ENCODE measurements at regions not wholly inside any gene's neighbourhood (a gene's known extent, or its start where the extent isn't known, plus 50 kb on each side); places are given as distances from the start of the nearest gene placed in this dataset.
"Not testable (repeated sequence)": the region's sequence is repeated elsewhere in the genome, so short reads cannot be mapped to it uniquely, and the experiment has no call there.

DNA sequence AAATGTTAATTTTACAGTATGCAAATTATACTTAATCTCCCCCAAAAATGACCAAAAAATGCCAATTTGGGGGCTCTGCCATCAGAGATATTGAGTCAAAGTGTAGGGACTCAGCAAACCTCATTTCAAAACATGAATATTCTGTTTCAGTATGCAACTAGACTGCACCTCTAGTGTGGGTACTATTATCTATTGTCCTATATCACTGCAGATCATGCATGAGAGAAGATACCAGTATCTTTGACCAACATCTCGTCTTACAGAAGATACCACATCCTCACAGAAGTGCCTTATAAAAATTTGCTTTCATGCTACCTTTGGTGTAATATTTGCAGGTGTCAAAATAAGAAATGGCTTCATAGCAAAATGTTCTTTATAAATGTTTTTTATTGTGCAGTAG, 623.8 kb downstream of the TENT5A start:
- no peak for DNase-seq (ENCODE audit: low spot score in 2 of 2)
- WGBS, 2 donors, result 70 to 75% methylated on average over 1 of the region's 1 CpG
- TF ChIP-seq POLR2A (IDR thresholded peaks at IDR 0.05), result no peak
- TF ChIP-seq CTCF (IDR thresholded peaks at IDR 0.05), result no peak
- no peak overlapping the region for H3K4me3 ChIP-seq (ENCODE audit: low read depth, poor library complexity, severe bottlenecking)
- intact Hi-C loops (cut with DNase I; ENCODE audit: low total_unique reads), result no loop called here

GRCh38 chr6:81126150-81126549, 626.3 kb downstream of the TENT5A start:
- 25 to 48% methylated on average over 2 of the region's 2 CpGs for WGBS, 2 donors
- no peak for DNase-seq (ENCODE audit: low spot score in 2 of 2)
- TF ChIP-seq POLR2A (IDR thresholded peaks at IDR 0.05), result no peak
- TF ChIP-seq CTCF (IDR thresholded peaks at IDR 0.05), result no peak
- H3K4me3 ChIP-seq (ENCODE audit: low read depth, poor library complexity, severe bottlenecking), result no peak overlapping the region
- intact Hi-C loops (cut with DNase I; ENCODE audit: low total_unique reads), result no loop called here

DNA sequence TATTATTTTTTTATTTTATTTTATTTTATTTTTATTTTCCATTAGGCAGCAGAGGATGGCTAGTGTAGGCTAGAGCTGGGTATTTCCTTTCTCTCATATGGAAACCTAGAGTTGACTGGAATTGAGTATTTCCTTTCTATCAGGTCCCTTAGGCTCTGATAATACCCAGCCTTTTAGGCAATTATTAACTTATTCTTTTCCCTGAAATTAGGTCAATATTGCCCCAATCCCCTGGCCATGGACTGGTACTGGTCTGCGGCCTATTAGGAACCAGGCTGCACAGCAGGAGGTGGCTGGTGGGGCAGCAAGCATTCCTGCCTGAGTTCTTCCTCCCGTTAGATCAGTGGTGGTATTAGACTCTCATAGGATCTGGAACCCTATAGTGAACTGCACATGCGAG, 632.2 kb downstream of the TENT5A start:
- intact Hi-C loops (cut with DNase I; ENCODE audit: low total_unique reads), result no loop called here
- 83 to 93% methylated on average over 1 to 3 of the region's 3 CpGs for WGBS, 2 donors
- no peak for DNase-seq (ENCODE audit: low spot score in 2 of 2)
- TF ChIP-seq CTCF (IDR thresholded peaks at IDR 0.05) (no peak), POLR2A (IDR thresholded peaks at IDR 0.05) (no peak)
- no peak overlapping the region for H3K4me3 ChIP-seq (ENCODE audit: low read depth, poor library complexity, severe bottlenecking)

- 79 to 88% methylated on average over 1 of the region's 1 CpG for WGBS, 2 donors
- intact Hi-C loops (cut with DNase I; ENCODE audit: low total_unique reads), result no loop called here
- H3K4me3 ChIP-seq (ENCODE audit: low read depth, poor library complexity, severe bottlenecking), result no peak overlapping the region
- no peak for DNase-seq (ENCODE audit: low spot score in 2 of 2)
- no peak for TF ChIP-seq CTCF (IDR thresholded peaks at IDR 0.05)
- no peak for TF ChIP-seq POLR2A (IDR thresholded peaks at IDR 0.05)
Observed at GRCh38 chr6:81105998-81106397, 646.5 kb downstream of the TENT5A start.

GRCh38 chr6:81098109-81098814, 654.2 kb downstream of the TENT5A start:
- 92 to 93% methylated on average over 20 of the region's 20 CpGs for WGBS, 2 donors
- intact Hi-C loops (cut with DNase I; ENCODE audit: low total_unique reads), result no loop called here
- TF ChIP-seq CTCF (IDR thresholded peaks at IDR 0.05), result no peak
- TF ChIP-seq POLR2A (IDR thresholded peaks at IDR 0.05), result no peak
- no peak overlapping the region for H3K4me3 ChIP-seq (ENCODE audit: low read depth, poor library complexity, severe bottlenecking)
- DNase-seq (ENCODE audit: low spot score in 2 of 2), result no peak

- H3K4me3 ChIP-seq (ENCODE audit: low read depth, poor library complexity, severe bottlenecking); intact Hi-C loops (cut with DNase I; ENCODE audit: low total_unique reads); DNase-seq (ENCODE audit: low spot score in 2 of 2): not testable (repeated sequence)
- WGBS, 2 donors, result 78 to 83% methylated on average over 6 of the region's 6 CpGs
Observed at GRCh38 chr6:81096464-81096863, 656.0 kb downstream of the TENT5A start.

All from lower leg skin (tissue), 4 donors.